GM21619 (cell line): ENCODE measurements at regions not wholly inside any gene's neighbourhood (a gene's known extent, or its start where the extent isn't known, plus 50 kb on each side); places are given as distances from the start of the nearest gene placed in this dataset.
"Not testable (repeated sequence)": the region's sequence is repeated elsewhere in the genome, so short reads cannot be mapped to it uniquely, and the experiment has no call there.

Experiments used
- ATAC-seq: cut with Tn5 transposase; IDR thresholded peaks from one replicate; pipeline ENCODE4 v1.9.1; 2021; ENCODE audit not compliant: unreplicated experiment

GRCh38 chr1:219434285-219434922 is 178.5 kb downstream of the ZC3H11B start:
- no peak for ATAC-seq

GRCh38 chr1:219433496-219434131 is 179.3 kb downstream of the ZC3H11B start:
- no peak for ATAC-seq

- ATAC-seq, result no peak
Observed at GRCh38 chr1:219433001-219433400, 179.9 kb downstream of the ZC3H11B start.

- no peak for ATAC-seq
Observed at GRCh38 chr1:219432191-219432606, 180.7 kb downstream of the ZC3H11B start.

GRCh38 chr1:219430419-219430818 is 182.5 kb downstream of the ZC3H11B start:
- ATAC-seq, result no peak

- no peak for ATAC-seq
Observed at GRCh38 chr1:219428651-219429050, 184.3 kb downstream of the ZC3H11B start.

- no peak for ATAC-seq
Observed at GRCh38 chr1:219427989-219428388, 184.9 kb downstream of the ZC3H11B start.

- peak; percentile 57 for ATAC-seq
Observed at GRCh38 chr1:219427403-219427802, 185.5 kb downstream of the ZC3H11B start.

GRCh38 chr1:219422811-219423598 is 189.9 kb downstream of the ZC3H11B start:
- ATAC-seq, result peak; percentile 50

GRCh38 chr1:219420913-219421312 is 192.0 kb downstream of the ZC3H11B start:
- no peak for ATAC-seq

- ATAC-seq, result no peak
Observed at GRCh38 chr1:219419860-219420259, 193.0 kb downstream of the ZC3H11B start.

- ATAC-seq, result no peak
Observed at GRCh38 chr1:219419065-219419464, 193.8 kb downstream of the ZC3H11B start.

- ATAC-seq, result no peak
Observed at GRCh38 chr1:219417610-219418009, 195.3 kb downstream of the ZC3H11B start.

GRCh38 chr1:219416598-219417238 is 196.2 kb downstream of the ZC3H11B start:
- peak; percentile 96 for ATAC-seq

GRCh38 chr1:219415915-219416314 is 197.0 kb downstream of the ZC3H11B start:
- no peak for ATAC-seq

- ATAC-seq, result no peak
Observed at GRCh38 chr1:219415433-219415832, 197.5 kb downstream of the ZC3H11B start.

- no peak for ATAC-seq
Observed at GRCh38 chr1:219414250-219414649, 198.7 kb downstream of the ZC3H11B start.

- ATAC-seq, result no peak
Observed at GRCh38 chr1:219413536-219413935, 199.4 kb downstream of the ZC3H11B start.

- ATAC-seq, result no peak
Observed at GRCh38 chr1:219412772-219413171, 200.1 kb downstream of the ZC3H11B start.

- ATAC-seq, result not testable (repeated sequence)
Observed at GRCh38 chr1:219410721-219411120, 202.2 kb downstream of the ZC3H11B start.

GRCh38 chr1:219405531-219406331 is 207.2 kb downstream of the ZC3H11B start:
- ATAC-seq, result no peak
